Activated T-cell treated with anti-CD3 and anti-CD28 coated beads for 48 hours (primary cell): ENCODE measurements at regions not wholly inside any gene's neighbourhood (a gene's known extent, or its start where the extent isn't known, plus 50 kb on each side); places are given as distances from the start of the nearest gene placed in this dataset.

ENCODE experiments used
- DNase-seq: peaks from one replicate; pipeline ENCODE4 v3.0.0-alpha.2; 2020; ENCODE audit warnings: low read depth

GRCh38 chr11:115894176-115894575 is 390.0 kb upstream of the CADM1 start:
- no peak for DNase-seq

- DNase-seq = no peak
Observed at GRCh38 chr11:115893461-115894099, 389.4 kb upstream of the CADM1 start.

DNA sequence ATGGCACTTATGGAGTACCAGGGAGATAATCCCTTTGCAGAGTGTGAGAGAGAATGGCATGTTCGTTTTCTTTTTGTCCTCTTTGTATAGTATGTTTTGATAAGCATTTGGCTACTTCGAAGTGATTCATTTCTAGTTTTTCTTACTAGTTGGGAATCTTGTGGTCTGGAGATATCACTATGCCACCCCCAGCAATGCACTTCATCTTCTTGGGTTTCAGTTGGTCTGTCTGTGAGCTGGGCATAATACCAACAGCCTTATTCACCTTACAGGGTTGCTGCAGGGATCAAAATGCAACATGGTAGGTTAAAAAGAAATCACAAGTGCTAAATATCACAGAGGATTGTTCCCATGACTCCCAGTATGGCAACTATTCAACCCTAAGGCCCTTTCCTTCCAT is 387.8 kb upstream of the CADM1 start:
- DNase-seq = no peak

- no peak for DNase-seq
Observed at GRCh38 chr11:115891581-115891980, 387.4 kb upstream of the CADM1 start.

DNA sequence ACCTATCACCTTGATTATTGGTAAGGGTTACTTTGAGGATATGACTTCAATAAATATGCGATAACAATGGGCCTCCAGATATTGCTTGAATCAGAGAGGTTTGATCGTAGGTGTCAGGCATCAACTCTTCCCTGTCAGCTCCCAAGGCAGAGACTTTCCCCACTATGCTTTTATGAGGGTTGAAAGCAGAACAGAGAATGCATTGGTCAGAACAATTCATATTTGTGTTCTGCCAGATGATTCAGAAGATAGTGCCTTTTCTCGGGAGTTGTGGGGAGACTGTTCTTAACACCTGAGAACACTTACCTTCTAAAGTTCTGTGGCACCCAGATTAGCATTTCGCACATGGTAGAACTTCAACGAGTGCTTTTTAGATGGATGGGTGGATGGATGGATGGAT is 386.3 kb upstream of the CADM1 start:
- no peak for DNase-seq

DNA sequence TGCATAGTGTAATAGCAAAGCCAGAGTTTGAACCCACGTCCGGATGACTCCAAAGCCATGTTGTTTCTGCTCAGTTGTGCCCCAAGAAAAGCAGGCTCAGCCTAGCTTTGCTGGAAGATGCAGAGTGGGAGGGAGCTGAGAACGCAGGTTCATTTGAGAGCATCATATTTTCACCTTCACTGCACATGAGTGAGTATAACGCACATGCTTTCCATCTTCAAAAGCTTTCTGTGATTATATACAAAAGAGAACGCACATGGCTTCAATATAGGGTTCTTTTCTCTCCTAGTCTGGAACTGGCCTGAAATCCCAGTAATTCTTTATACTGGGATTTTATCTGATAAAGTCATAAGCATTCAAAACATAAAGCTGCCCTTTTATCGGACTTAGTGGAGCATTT is 385.5 kb upstream of the CADM1 start:
- DNase-seq = no peak

- no peak for DNase-seq
Observed at GRCh38 chr11:115887727-115888126, 383.5 kb upstream of the CADM1 start.

- no peak for DNase-seq
Observed at GRCh38 chr11:115887316-115887715, 383.1 kb upstream of the CADM1 start.

DNA sequence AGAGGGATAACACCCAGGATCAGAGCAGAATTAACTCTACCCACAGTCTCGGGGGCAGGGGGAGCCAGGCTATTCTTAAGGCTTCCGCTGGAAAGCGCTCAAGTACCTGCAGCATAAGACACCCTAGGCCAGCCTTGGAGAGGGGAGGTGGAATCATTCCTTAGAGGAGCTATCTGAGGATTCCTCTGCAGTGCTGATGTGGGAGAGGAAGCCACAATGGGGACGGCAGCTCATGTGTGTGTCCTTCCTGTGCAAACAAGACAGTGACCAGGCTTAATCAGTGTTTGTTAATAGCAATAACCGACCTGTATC is 382.2 kb upstream of the CADM1 start:
- DNase-seq = no peak

GRCh38 chr11:115885535-115886421 is 381.6 kb upstream of the CADM1 start:
- DNase-seq = no peak

DNA sequence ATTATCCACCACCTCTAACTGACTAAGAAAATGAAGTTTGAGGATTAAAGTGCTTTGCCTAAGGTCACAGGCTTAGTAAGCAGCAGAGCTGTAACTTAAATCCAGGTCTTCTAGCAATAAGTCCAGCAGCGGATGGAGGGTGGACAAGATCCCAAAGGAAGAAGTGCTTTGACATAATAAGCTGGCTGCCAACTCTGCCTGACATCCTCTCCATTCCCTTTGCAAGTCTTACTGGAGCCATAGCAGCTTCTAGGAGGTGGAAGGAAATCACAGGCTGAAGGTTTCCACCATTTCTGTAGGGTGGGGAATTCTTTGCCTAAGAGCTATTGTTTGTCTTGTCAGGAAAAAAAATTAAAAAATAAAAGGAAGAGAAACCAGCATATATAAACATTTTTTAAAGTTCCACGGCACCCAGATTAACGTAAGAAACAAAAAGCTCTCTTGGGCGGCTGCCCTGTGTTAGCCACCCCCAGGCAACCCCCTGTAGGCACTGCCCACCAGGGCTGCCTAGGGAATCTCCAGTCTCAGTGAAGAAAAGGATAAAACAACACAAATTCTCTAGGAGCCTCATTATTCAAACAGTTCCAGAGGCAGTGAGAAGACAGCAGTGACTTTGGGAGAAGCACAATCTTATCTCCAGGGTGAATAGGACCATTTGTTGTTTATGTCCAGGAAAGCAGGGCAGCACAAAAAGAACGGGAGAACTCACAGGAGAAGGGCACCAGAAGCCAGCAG is 380.8 kb upstream of the CADM1 start:
- no peak for DNase-seq

DNA sequence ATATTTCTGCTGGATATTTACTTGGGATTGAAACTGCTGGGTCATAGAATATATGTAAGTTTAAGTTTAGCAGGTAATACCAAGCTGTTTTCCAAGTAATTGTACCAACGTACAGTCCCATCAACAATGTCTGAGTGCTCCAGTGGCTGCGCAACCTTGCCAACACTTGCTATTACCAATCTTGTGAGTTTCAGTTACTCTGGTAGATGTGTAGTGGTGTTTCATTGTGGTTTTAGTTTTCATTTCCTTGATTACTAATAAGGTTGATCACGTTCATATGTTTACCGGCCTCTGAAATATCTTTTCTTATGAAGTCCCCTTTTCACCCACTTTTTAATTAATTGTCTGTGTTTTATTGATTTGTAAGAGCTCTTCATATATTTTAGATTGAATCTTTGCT is 370.6 kb upstream of the CADM1 start:
- DNase-seq = no peak

DNA sequence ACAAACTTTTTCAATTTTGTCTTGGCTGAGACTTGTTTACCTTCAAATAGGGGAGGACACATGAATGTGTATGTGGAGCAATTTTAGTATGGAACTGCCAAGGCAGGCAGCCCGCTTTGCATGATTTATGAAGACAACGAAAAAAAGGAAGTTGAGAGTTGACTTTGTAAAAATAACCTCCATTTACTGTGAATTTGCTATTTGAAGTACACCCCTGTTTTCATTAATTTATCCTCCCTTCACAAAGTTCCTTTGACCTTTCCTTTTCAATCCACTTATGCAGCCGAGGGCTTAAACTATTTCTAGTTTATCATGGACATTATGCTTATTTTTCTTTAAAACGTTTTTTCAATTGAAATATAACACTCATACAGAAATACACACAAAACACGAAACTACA is 369.6 kb upstream of the CADM1 start:
- no peak for DNase-seq

- no peak for DNase-seq
Observed at GRCh38 chr11:115872416-115872815, 368.2 kb upstream of the CADM1 start.

DNA sequence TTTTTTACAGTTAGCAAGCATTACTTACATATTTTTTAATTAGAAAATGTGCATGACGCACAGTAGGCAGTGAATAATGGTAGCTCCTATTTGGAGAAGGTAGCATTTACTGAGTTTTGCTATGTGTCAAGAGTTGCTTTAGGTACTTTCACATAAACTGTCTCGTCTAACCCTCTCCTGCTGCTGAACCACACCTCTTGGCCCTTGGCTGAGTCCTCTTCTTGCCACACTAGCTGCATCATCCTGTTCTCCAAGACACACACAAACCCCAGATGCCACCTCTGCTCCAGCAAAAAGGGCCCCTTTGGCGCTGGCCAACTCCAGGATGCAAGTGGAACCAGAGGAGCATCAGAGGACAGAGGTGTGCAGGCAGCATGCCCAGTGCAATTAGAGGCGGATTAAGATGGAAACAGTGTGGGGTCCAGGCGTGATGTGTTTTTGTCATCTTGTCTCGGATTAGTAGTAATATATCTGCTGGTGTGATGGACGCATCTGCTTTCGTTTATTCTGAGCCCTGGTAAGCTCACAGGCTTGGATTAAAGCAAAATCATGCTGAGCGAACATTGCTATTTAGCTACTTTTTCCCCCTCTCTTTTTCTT is 367.0 kb upstream of the CADM1 start:
- no peak for DNase-seq

DNA sequence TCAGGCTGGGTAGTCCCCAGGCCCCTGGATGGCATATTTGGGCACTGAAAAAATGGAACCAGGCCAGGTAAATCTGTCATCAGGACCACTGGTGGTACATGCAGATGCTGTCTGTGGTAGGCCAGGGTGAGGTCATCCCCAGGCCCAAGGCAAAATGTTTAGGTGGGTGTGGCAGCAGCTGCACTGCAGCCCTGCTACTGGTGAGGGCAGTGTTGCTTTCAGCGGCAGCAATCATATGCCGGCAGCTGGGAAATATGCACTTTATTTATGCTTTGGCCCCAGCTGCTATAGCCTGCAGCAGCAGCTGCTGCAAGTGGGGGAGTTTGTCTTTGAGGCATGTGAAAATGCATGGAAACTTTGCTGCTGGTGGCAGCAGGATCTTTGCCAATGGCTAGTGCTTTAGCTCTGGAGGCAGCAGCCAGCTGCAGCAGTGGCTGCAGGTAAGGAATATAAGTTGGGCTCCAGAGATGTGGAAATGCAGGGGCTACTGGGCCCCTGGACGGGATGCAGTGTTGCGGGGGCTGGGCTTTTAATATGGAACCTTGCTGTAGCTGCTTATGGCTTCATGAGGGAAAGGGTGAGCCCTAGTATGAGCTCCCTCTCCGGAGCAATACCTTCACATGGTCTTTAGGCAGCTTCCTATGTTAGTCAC is 365.7 kb upstream of the CADM1 start:
- DNase-seq = no peak

- DNase-seq = no peak
Observed at GRCh38 chr11:115869131-115869530, 364.9 kb upstream of the CADM1 start.

GRCh38 chr11:115860246-115860645 is 356.0 kb upstream of the CADM1 start:
- DNase-seq = no peak

DNA sequence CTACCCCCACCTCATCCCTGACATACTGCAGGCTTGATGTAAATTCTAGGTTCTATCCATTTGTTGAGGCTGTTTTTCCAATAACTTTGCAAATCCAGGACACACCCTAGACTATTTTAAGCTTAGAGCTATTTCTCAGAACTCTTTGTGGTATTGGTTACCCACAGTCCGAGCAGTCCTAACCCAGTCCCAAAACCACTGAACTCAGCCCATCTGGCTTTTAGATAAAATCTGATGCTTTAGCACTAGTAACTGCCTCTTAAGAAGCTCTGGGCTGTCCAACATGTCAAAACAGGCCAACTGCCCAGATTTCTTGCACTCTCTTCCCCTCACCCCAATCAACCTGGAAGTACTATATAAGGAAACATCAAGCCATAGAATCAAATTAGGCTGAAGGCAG is 344.4 kb upstream of the CADM1 start:
- DNase-seq = no peak

- no peak for DNase-seq
Observed at GRCh38 chr11:115848080-115848479, 343.9 kb upstream of the CADM1 start.

DNA sequence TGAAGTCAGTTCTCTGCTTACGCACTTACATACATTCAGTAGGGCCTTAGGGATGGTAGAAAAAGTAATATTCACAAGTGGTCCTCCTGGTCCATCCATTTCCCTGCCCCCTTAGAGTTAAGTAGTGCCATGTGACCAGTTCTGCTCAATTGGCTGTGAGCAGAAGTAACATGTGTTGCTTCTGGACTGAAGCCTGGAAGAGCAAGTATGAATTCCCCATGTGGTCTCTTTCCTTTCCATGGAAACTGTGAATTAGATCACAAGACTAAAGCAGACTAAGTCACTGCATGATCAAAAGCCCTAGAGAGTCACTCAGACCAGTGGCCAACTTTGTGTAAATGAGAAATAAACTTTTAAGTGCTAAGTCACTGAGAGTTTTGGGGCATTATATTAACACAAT is 341.7 kb upstream of the CADM1 start:
- no peak for DNase-seq

DNA sequence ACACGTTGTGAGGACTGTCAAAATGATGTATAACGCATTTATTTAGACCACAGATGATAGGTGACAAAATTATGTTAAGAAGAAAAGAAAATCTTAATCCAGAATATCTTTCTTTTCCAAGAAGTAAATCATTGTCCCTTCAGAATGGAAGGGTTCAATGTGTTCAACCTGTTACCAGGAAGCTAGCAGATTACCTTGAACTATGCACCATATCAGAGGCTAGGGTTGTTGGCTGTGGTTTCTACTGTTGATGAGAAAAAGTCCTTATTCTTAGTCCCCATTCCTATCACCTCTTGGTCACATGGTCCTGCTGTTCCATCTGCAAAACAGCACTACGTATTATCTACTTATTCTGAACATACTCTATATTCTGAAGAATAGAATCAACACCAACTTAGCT is 339.5 kb upstream of the CADM1 start:
- DNase-seq = no peak
